Right renal cortex interstitium (tissue), 3 donors: ENCODE measurements at regions not wholly inside any gene's neighbourhood (a gene's known extent, or its start where the extent isn't known, plus 50 kb on each side); places are given as distances from the start of the nearest gene placed in this dataset.
"Not testable (repeated sequence)": the region's sequence is repeated elsewhere in the genome, so short reads cannot be mapped to it uniquely, and the experiment has no call there.

Experiments used
- DNase-seq, 3 donors: peaks; one replicate each; pipeline ENCODE4 v3.0.0-alpha.2; 2013; ENCODE audit warnings: low read depth in 3 of 3, low spot score in 2 of 3

GRCh38 chr2:39875914-39876267 lies 96.8 kb upstream of the THUMPD2 start:
- no peak for DNase-seq

DNA sequence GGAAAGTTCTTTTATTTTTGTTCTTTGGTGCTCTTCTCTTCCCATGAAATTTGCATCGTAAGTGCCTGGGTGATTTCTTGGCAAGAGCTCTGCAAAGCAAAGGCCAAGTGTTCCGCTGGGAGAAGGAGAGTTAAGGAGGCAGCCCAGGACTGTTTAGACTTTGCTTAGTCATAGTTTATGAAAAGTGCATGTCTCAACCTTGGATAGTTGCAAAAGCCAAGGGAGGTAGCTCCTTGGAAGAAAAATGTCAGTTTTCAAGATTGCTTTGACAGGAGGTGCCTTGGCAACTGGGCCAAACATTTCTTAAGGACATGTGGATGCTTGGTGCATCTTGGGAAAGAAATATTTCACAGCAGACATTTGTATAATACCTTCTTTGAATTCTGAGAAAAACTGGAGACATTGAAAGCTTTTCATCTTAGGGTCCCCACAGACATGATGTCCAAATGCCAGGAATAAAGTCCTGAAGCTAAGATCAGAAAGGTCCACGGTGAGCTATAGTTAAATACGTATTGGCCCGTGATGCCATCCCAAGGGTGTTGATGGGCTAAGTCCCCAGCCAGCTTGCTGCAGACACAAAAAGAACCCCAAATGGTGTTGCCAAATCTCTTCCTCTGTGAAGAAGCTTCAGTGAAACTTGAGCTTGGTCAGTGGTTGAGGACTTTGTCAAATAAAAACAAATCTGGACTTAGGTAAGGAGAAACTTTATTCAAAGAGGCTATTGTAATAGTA lies 96.3 kb upstream of the THUMPD2 start:
- DNase-seq: no peak

DNA sequence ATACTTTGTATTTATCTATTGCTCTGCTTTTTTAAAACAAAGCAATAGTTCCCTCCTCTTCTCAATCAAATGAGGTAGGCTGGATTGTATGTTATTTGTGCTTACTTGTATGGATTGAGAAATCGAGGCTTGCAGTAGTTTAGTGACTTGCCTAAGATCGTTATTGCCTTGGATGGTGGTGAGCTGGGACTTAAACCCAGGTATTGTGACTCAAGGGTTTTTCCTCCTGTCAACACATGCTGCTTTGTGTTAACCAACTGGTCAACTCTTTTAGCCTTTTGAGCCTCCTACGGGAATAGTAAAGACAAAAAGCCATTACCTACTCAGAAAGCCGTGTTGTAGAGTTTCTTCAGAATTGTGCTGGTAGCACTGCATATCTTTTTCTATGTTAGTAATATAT lies 95.2 kb upstream of the THUMPD2 start:
- no peak for DNase-seq

- no peak for DNase-seq
Observed at GRCh38 chr2:39873586-39873985, 94.5 kb upstream of the THUMPD2 start.

GRCh38 chr2:39872748-39873147 lies 93.7 kb upstream of the THUMPD2 start:
- no peak for DNase-seq

DNA sequence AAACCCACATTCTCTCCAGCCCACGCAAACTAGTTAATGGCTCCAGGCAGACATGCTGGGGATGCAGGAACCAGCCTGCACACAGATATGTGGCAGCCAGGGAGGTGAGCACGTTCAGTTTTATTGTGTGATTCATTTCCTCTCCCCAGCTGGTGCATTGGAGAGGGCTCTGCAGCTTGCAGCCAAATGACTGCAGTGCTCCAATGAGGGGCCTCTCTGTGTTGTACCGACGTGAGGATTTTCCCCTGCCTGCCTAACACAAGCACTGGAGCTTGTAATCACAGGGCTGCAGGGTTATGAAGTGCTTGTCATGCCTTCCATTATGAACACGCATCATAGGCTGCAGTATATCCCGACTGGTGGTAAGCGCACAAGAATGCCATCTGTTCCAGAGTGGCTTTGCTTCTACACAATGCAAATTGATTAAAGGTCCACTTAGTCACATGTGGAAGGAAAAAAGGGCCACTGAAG lies 92.3 kb upstream of the THUMPD2 start:
- no peak for DNase-seq

- DNase-seq: no peak
Observed at GRCh38 chr2:39870871-39871270, 91.8 kb upstream of the THUMPD2 start.

GRCh38 chr2:39867268-39867667 lies 88.2 kb upstream of the THUMPD2 start:
- no peak for DNase-seq

- DNase-seq: no peak
Observed at GRCh38 chr2:39865751-39866150, 86.7 kb upstream of the THUMPD2 start.

DNA sequence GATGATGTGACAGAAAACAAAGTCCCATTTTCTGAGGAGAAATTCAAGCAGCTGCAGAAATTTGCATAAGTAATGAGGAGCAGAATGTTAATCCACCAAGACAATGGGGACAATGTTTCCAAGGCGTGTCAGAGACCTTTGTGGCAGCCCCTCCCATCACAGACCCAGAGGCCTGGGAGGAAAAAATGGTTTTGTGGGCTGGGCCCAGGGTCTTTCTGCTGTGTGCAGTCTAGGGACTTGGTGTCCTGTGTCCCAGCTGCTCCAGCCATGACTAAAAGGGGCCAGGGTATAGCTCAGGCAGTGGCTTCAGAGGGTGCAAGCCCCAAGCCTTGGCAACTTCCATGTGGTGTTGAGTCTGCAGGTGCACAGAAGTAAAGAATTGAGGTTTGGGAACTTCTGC lies 84.6 kb upstream of the THUMPD2 start:
- DNase-seq: not testable (repeated sequence)

- no peak for DNase-seq
Observed at GRCh38 chr2:39860538-39860937, 81.5 kb upstream of the THUMPD2 start.

GRCh38 chr2:39858677-39859076 lies 79.6 kb upstream of the THUMPD2 start:
- DNase-seq: no peak

- DNase-seq: no peak
Observed at GRCh38 chr2:39855856-39856255, 76.8 kb upstream of the THUMPD2 start.

- no peak for DNase-seq
Observed at GRCh38 chr2:39854771-39855170, 75.7 kb upstream of the THUMPD2 start.

GRCh38 chr2:39852831-39853230 lies 73.8 kb upstream of the THUMPD2 start:
- DNase-seq: no peak

GRCh38 chr2:39851651-39852110 lies 72.6 kb upstream of the THUMPD2 start:
- DNase-seq: peak in 2 of 3 donors; percentile 16 to 21

DNA sequence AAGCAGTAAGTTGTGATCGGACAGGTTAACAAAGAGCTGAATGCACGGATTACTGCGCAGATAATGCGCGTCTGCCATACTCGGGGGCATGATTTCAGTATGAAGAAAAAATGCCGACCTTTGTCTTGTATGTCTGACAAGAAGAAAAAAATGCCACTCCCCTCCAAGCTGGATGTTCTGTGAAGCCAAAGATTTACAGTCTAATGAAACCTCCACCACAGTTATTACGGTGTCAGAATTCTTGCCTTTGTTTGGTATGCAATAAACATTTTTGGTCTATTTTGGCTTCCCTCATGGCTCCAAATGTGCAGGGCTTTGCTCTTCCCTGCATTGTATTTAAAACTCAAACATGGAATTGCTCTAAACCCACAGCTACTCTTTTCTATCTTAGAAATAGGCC lies 72.2 kb upstream of the THUMPD2 start:
- no peak for DNase-seq

DNA sequence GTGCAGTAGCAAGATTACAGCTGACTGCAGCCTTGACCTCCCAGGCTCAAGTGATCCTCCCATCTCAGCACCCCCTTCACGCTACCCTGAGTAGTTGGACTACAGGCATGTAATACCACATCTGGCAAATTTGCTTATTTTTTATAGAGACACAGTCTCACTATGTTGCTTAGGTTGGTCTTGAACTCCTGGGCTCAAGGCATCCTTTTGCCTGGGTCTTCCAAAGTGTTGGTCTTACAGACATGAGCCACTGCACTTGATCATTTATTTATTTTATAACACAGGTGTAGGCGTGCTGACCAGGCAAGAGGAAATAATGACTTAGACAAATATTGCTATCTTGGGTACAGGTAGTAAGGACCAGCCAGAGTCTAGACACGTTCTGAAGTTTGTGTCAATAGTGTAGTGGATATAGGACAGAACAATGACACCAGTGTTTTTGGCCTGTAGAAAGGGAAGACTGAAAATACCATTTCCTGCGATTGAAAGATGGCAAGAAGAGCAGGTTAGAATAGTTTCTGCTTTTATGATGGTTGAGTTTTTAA lies 71.0 kb upstream of the THUMPD2 start:
- no peak for DNase-seq

- peak in 1 of 3 donors; percentile 14 for DNase-seq
Observed at GRCh38 chr2:39849064-39849463, 70.0 kb upstream of the THUMPD2 start.

GRCh38 chr2:39845460-39846146 lies 66.5 kb upstream of the THUMPD2 start:
- no peak for DNase-seq

GRCh38 chr2:39839261-39839848 lies 60.3 kb upstream of the THUMPD2 start:
- DNase-seq: no peak

DNA sequence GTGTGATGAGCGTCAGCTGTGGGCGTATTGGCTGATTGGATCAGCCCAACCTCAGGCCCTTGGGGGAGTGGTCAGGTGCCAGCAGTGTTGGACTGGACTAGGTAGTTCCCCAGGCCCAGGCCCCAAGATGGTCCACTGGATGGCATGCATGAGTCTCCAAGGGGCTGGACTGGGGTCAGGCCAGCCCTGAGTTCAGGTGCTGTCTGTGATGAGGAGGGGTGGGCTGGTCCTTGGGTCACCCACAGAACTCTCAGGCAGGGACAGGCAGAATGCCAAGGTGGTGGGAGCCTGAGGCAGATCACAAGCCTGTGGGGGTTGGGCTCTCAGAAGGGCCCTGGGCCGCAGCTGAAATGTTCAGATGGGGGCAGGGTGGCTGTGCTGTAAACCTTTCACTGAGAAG lies 59.5 kb upstream of the THUMPD2 start:
- DNase-seq: no peak
